ENCODE measurements at regions not wholly inside any gene's neighbourhood (a gene's known extent, or its start where the extent isn't known, plus 50 kb on each side); places are given as distances from the start of the nearest gene placed in this dataset.

GRCh38 chr13:86095351-86095750 lies 296.1 kb upstream of the SLITRK6 start:
- H3K9me3 ChIP-seq (replicated peaks), result no peaks in the 10 kb centered on the region
- H3K4me1 ChIP-seq (replicated peaks), result no peaks in the 10 kb centered on the region
- H3K36me3 ChIP-seq, result no peaks in the 10 kb centered on the region
- DNase-seq (ENCODE audit: low read depth in 1 of 2, low spot score in 2 of 2), result no peak
- no peaks in the 10 kb centered on the region for H3K27me3 ChIP-seq (replicated peaks)
- H3K4me3 ChIP-seq, result no peak overlapping the region
- H3K27ac ChIP-seq, result no peak overlapping the region

GRCh38 chr13:86090181-86090580 lies 291.0 kb upstream of the SLITRK6 start:
- no peak overlapping the region for H3K27ac ChIP-seq
- H3K4me3 ChIP-seq, result no peak overlapping the region
- no peaks in the 10 kb centered on the region for H3K36me3 ChIP-seq
- DNase-seq (ENCODE audit: low read depth in 1 of 2, low spot score in 2 of 2), result no peak
- H3K4me1 ChIP-seq (replicated peaks), result no peaks in the 10 kb centered on the region
- no peaks in the 10 kb centered on the region for H3K27me3 ChIP-seq (replicated peaks)
- no peaks in the 10 kb centered on the region for H3K9me3 ChIP-seq (replicated peaks)

GRCh38 chr13:86087244-86087643 lies 288.0 kb upstream of the SLITRK6 start:
- no peaks in the 10 kb centered on the region for H3K27me3 ChIP-seq (replicated peaks)
- H3K9me3 ChIP-seq (replicated peaks), result no peaks in the 10 kb centered on the region
- H3K4me1 ChIP-seq (replicated peaks), result no peaks in the 10 kb centered on the region
- H3K4me3 ChIP-seq, result no peak overlapping the region
- no peak overlapping the region for H3K27ac ChIP-seq
- no peaks in the 10 kb centered on the region for H3K36me3 ChIP-seq
- no peak for DNase-seq (ENCODE audit: low read depth in 1 of 2, low spot score in 2 of 2)

- DNase-seq (ENCODE audit: low read depth in 1 of 2, low spot score in 2 of 2), result no peak
- H3K4me3 ChIP-seq, result no peak overlapping the region
- H3K27ac ChIP-seq, result no peak overlapping the region
- H3K9me3 ChIP-seq (replicated peaks), result no peaks in the 10 kb centered on the region
- H3K36me3 ChIP-seq, result no peaks in the 10 kb centered on the region
- H3K27me3 ChIP-seq (replicated peaks), result no peaks in the 10 kb centered on the region
- no peaks in the 10 kb centered on the region for H3K4me1 ChIP-seq (replicated peaks)
These were observed 286.7 kb upstream of the SLITRK6 start for GRCh38 chr13:86085890-86086289.

- H3K36me3 ChIP-seq, result no peaks in the 10 kb centered on the region
- H3K4me3 ChIP-seq, result no peak overlapping the region
- H3K27me3 ChIP-seq (replicated peaks), result no peaks in the 10 kb centered on the region
- no peak overlapping the region for H3K27ac ChIP-seq
- no peaks in the 10 kb centered on the region for H3K4me1 ChIP-seq (replicated peaks)
- DNase-seq (ENCODE audit: low read depth in 1 of 2, low spot score in 2 of 2), result no peak
- no peaks in the 10 kb centered on the region for H3K9me3 ChIP-seq (replicated peaks)
These were observed 282.9 kb upstream of the SLITRK6 start for GRCh38 chr13:86082121-86082520.

GRCh38 chr13:86080340-86080995 lies 281.2 kb upstream of the SLITRK6 start:
- no peaks in the 10 kb centered on the region for H3K27me3 ChIP-seq (replicated peaks)

GRCh38 chr13:86066611-86067365 lies 267.6 kb upstream of the SLITRK6 start:
- H3K36me3 ChIP-seq, result no peaks in the 10 kb centered on the region
- H3K27ac ChIP-seq, result no peak overlapping the region
- H3K4me1 ChIP-seq (replicated peaks), result no peaks in the 10 kb centered on the region
- no peak overlapping the region for H3K4me3 ChIP-seq
- no peak for DNase-seq (ENCODE audit: low read depth in 1 of 2, low spot score in 2 of 2)
- H3K9me3 ChIP-seq (replicated peaks), result no peaks in the 10 kb centered on the region
- H3K27me3 ChIP-seq (replicated peaks), result no peaks in the 10 kb centered on the region

More at GRCh38 chr13:86080340-86080995, 281.2 kb upstream of the SLITRK6 start:
- Histone ChIP-seq H3K27ac (no peak overlapping the region), H3K9me3 (replicated peaks) (no peaks in the 10 kb centered on the region), H3K4me1 (replicated peaks) (no peaks in the 10 kb centered on the region), H3K4me3 (no peak overlapping the region), H3K36me3 (no peaks in the 10 kb centered on the region)
- no peak for DNase-seq (ENCODE audit: low read depth in 1 of 2, low spot score in 2 of 2)

GRCh38 chr13:86052141-86052540 lies 252.9 kb upstream of the SLITRK6 start:
- Histone ChIP-seq H3K36me3 (no peaks in the 10 kb centered on the region), H3K27ac (no peak overlapping the region), H3K4me1 (replicated peaks) (no peaks in the 10 kb centered on the region), H3K9me3 (replicated peaks) (0 out of 2 replicates have a peak, but pooled peaks cover 5% of the 10 kb centered on the region), H3K4me3 (no peak overlapping the region), H3K27me3 (replicated peaks) (no peaks in the 10 kb centered on the region)
- DNase-seq (ENCODE audit: low read depth in 1 of 2, low spot score in 2 of 2), result no peak

- no peaks in the 10 kb centered on the region for H3K4me1 ChIP-seq (replicated peaks)
- DNase-seq (ENCODE audit: low read depth in 1 of 2, low spot score in 2 of 2), result no peak
- H3K27me3 ChIP-seq (replicated peaks), result no peaks in the 10 kb centered on the region
- 0 out of 2 replicates have a peak, but pooled peaks cover 5% of the 10 kb centered on the region for H3K9me3 ChIP-seq (replicated peaks)
- no peak overlapping the region for H3K27ac ChIP-seq
- H3K4me3 ChIP-seq, result no peak overlapping the region
- no peaks in the 10 kb centered on the region for H3K36me3 ChIP-seq
These were observed 252.2 kb upstream of the SLITRK6 start for GRCh38 chr13:86051134-86052103.

GRCh38 chr13:86038490-86038889 lies 239.3 kb upstream of the SLITRK6 start:
- H3K4me3 ChIP-seq, result no peak overlapping the region
- H3K4me1 ChIP-seq (replicated peaks), result no peaks in the 10 kb centered on the region
- H3K27ac ChIP-seq, result no peak overlapping the region
- no peaks in the 10 kb centered on the region for H3K36me3 ChIP-seq
- DNase-seq (ENCODE audit: low read depth in 1 of 2, low spot score in 2 of 2), result no peak
- no peaks in the 10 kb centered on the region for H3K27me3 ChIP-seq (replicated peaks)
- H3K9me3 ChIP-seq (replicated peaks), result peaks cover 18% of the 10 kb centered on the region

GRCh38 chr13:86020351-86021002 lies 221.3 kb upstream of the SLITRK6 start:
- Histone ChIP-seq H3K9me3 (replicated peaks) (no peaks in the 10 kb centered on the region; the same call in 1 of the 2 replicates), H3K27me3 (replicated peaks) (no peaks in the 10 kb centered on the region), H3K4me1 (replicated peaks) (no peaks in the 10 kb centered on the region), H3K27ac (no peak overlapping the region), H3K4me3 (no peak overlapping the region), H3K36me3 (no peaks in the 10 kb centered on the region)
- no peak for DNase-seq (ENCODE audit: low read depth in 1 of 2, low spot score in 2 of 2)

GRCh38 chr13:86006317-86006716 lies 207.1 kb upstream of the SLITRK6 start:
- H3K27me3 ChIP-seq (replicated peaks), result no peaks in the 10 kb centered on the region
- H3K4me1 ChIP-seq (replicated peaks), result no peaks in the 10 kb centered on the region
- H3K27ac ChIP-seq, result no peak overlapping the region
- H3K4me3 ChIP-seq, result no peak overlapping the region
- no peak for DNase-seq (ENCODE audit: low read depth in 1 of 2, low spot score in 2 of 2)
- 0 out of 2 replicates have a peak, but pooled peaks cover 3% of the 10 kb centered on the region for H3K9me3 ChIP-seq (replicated peaks)
- H3K36me3 ChIP-seq, result no peaks in the 10 kb centered on the region

GRCh38 chr13:86003029-86003428 lies 203.8 kb upstream of the SLITRK6 start:
- Histone ChIP-seq H3K9me3 (replicated peaks) (no peaks in the 10 kb centered on the region), H3K4me1 (replicated peaks) (no peaks in the 10 kb centered on the region), H3K27me3 (replicated peaks) (no peaks in the 10 kb centered on the region), H3K4me3 (no peak overlapping the region), H3K27ac (no peak overlapping the region), H3K36me3 (no peaks in the 10 kb centered on the region)
- no peak for DNase-seq (ENCODE audit: low read depth in 1 of 2, low spot score in 2 of 2)
